Endothelial cell of umbilical vein (primary cell): ENCODE measurements at regions not wholly inside any gene's neighbourhood (a gene's known extent, or its start where the extent isn't known, plus 50 kb on each side); places are given as distances from the start of the nearest gene placed in this dataset.

Experiments
- BruUV-seq: library from RNA; stranded (reverse); fragments of 400-500 nt; replicated peaks from 2 replicates; lab custom pipeline; 2021; lab: Mats Ljungman, UMichigan
- CTCF ChIA-PET: fragments of 300-600, 350-600 bp; sonication (Branson Sonifier 250); formaldehyde crosslinking; loops from one replicate; lab custom pipeline; 2021; ENCODE audit warnings: antibody characterized with exemption, inconsistent platforms; lab: Charles Lee
- POLR2A ChIA-PET: fragments of 300-600, 350-600 bp; sonication (Branson Sonifier 250); formaldehyde crosslinking; loops from one replicate; lab custom pipeline; 2021; ENCODE audit warnings: antibody characterized with exemption, inconsistent platforms; lab: Charles Lee
- DNase-seq: peaks from one replicate; pipeline ENCODE4 v3.0.0-alpha.2; 2011; ENCODE audit warnings: low read depth, low spot score
- FAIRE-seq: peaks from 2 replicates; lab custom pipeline; 2011; peaks lifted over from hg19 to GRCh38; lab: Jason Lieb, UNC
- H2AFZ ChIP-seq: 2 replicates; pipeline ENCODE4 v1.6.0; 2012; ENCODE audit warnings: low read depth, low read length, control low read depth, inconsistent platforms
- H3K27ac ChIP-seq: 2 replicates; pipeline ENCODE4 v1.5.1; 2011; ENCODE audit warnings: low read depth, mild to moderate bottlenecking, control low read depth, low read length, moderate library complexity; ENCODE audit not compliant: insufficient read depth
- H3K27me3 ChIP-seq, 2 experiments: 2 replicates each; pipeline versions ENCODE4 v1.6.0 to v1.6.1; 2011; ENCODE audit warnings: low read length in 2 of 2, mixed read lengths in 1 of 2; ENCODE audit not compliant: control insufficient read depth in 2 of 2, insufficient read depth in 2 of 2
- H3K36me3 ChIP-seq, 2 experiments: 2 replicates in 1 of 2; 3 replicates in 1 of 2; pipeline ENCODE4 v1.5.1; 2011; ENCODE audit warnings: low read length in 2 of 2, mild to moderate bottlenecking in 1 of 2, moderate library complexity in 1 of 2; ENCODE audit not compliant: control insufficient read depth in 2 of 2, insufficient read depth in 2 of 2; ENCODE audit errors: extremely low read depth in 1 of 2
- H3K4me1 ChIP-seq: 3 replicates; pipeline ENCODE4 v1.5.1; 2011; ENCODE audit warnings: mild to moderate bottlenecking, low read length; ENCODE audit not compliant: control insufficient read depth, insufficient read depth; ENCODE audit errors: extremely low read depth
- H3K4me2 ChIP-seq: 2 replicates; pipeline ENCODE4 v1.6.1; 2011; ENCODE audit warnings: low read length, control low read depth, mixed read lengths; ENCODE audit not compliant: insufficient read depth
- H3K4me3 ChIP-seq, 3 experiments: fragments of 200-600 bp in 1 of 3; sonication (generic), shearing (Covaris generic) in 1 of 3; replicated peaks in 1 of 3; 2 replicates each; pipeline ENCODE4 v1.5.1; 2011 to 2016; ENCODE audit warnings: control low read depth in 3 of 3, low read length in 3 of 3, mild to moderate bottlenecking in 2 of 3, inconsistent platforms in 1 of 3, low read depth in 1 of 3, moderate library complexity in 1 of 3; ENCODE audit not compliant: insufficient read depth in 1 of 3
- H3K79me2 ChIP-seq: 2 replicates; pipeline ENCODE4 v1.6.0; 2012; ENCODE audit warnings: low read length, inconsistent platforms; ENCODE audit not compliant: control insufficient read depth, insufficient read depth
- H3K9ac ChIP-seq: replicated peaks from 2 replicates; pipeline ENCODE3; 2011; ENCODE audit warnings: low read length, control low read depth; ENCODE audit not compliant: insufficient read depth; ENCODE audit errors: extremely low read depth
- H3K9me1 ChIP-seq: replicated peaks from 3 replicates; pipeline ENCODE4 v1.6.0; 2011; ENCODE audit warnings: mild to moderate bottlenecking, low read length; ENCODE audit not compliant: control insufficient read depth, insufficient read depth; ENCODE audit errors: extremely low read depth
- H3K9me3 ChIP-seq: replicated peaks from 2 replicates; pipeline ENCODE4 v1.5.1; 2012; ENCODE audit warnings: low read length, inconsistent platforms; ENCODE audit not compliant: control insufficient read depth, insufficient read depth
- H4K20me1 ChIP-seq: replicated peaks from 2 replicates; pipeline ENCODE3; 2011; ENCODE audit warnings: mild to moderate bottlenecking, low read length; ENCODE audit not compliant: control insufficient read depth, insufficient read depth; ENCODE audit errors: extremely low read depth
- EZH2 ChIP-seq: IDR thresholded peaks from 2 replicates; pipeline ENCODE4 v1.6.1; 2012; ENCODE audit warnings: borderline replicate concordance, low read depth, mild to moderate bottlenecking, moderate library complexity, low read length, inconsistent platforms; ENCODE audit not compliant: severe bottlenecking
- FOS ChIP-seq: IDR thresholded peaks from 2 replicates; pipeline ENCODE4 v1.6.1; 2011; ENCODE audit warnings: mild to moderate bottlenecking, low read length, moderate library complexity, borderline replicate concordance; ENCODE audit not compliant: insufficient read depth
- GATA2 ChIP-seq: IDR thresholded peaks from 2 replicates; pipeline ENCODE4 v1.7.0; 2011; ENCODE audit warnings: low read depth, mild to moderate bottlenecking, moderate library complexity, mixed read lengths, low read length; ENCODE audit not compliant: insufficient read length, insufficient read depth
- JUN ChIP-seq: IDR thresholded peaks from 2 replicates; pipeline ENCODE4 v1.6.1; 2011; ENCODE audit warnings: borderline replicate concordance, low read depth; ENCODE audit not compliant: insufficient read length, insufficient read depth
- MYC ChIP-seq: IDR thresholded peaks from one replicate; pipeline ENCODE4 v1.6.1; 2011; ENCODE audit warnings: mild to moderate bottlenecking, low read depth, low read length
- POLR2A ChIP-seq: IDR thresholded peaks from 2 replicates; pipeline ENCODE4 v1.6.1; 2012; ENCODE audit warnings: low read depth, mild to moderate bottlenecking, control low read depth, low read length
- POLR2AphosphoS5 ChIP-seq: IDR thresholded peaks from 2 replicates; pipeline ENCODE4 v1.6.1; 2012; ENCODE audit warnings: low read depth, mild to moderate bottlenecking, control low read depth, low read length, moderate library complexity; ENCODE audit not compliant: insufficient read depth
- dilution Hi-C: fragments of 300-500 bp; cut with MboI; formaldehyde crosslinking; loops from one replicate; pipeline ENCODE4 v1.15.0; 2019; ENCODE audit warnings: low sequenced_read_pairs; ENCODE audit not compliant: extremely low pct_ligation_motif_present
- intact Hi-C: fragments of 100-400 bp; cut with micrococcal nuclease; formaldehyde crosslinking; loops from one replicate; pipeline ENCODE4 v1.10.0; 2022
- TF ChIP-seq, protein P1 (sequence below), 2 donors: IDR thresholded peaks; 1 replicate in 1 of 2; 2 replicates in 1 of 2; pipeline ENCODE4 v1.5.1; 2011; ENCODE audit warnings: low read length in 2 of 2, mild to moderate bottlenecking in 2 of 2, moderate library complexity in 2 of 2, control low read depth in 1 of 2, inconsistent platforms in 1 of 2, low read depth in 1 of 2; ENCODE audit not compliant: insufficient read depth in 1 of 2; ENCODE audit errors: extremely low read depth in 1 of 2
- TF ChIP-seq, protein P2 (sequence below): IDR thresholded peaks from 2 replicates; pipeline ENCODE4 v1.6.1; 2011; ENCODE audit not compliant: insufficient read depth, insufficient read length

DNA sequence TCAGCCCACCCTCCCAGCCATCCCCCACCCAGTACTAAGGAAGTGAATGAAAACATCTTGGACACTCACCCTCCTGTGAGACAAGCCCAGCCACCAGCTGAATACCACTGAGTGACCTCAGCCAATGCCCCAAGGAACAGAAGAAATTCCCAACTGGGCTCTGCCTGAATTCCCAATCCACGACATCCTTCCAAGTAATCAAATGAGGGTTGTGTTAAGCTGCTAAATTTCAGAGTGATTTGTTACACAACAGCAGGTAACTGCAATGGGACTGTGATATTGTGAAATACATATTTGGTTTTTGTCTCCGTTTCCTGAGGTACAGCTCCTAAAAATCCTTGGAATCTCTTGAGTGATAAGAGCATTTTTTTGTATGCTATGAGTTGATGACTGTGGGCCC, 578.7 kb upstream of the CDH11 start:
- POLR2A ChIA-PET, result no interaction called here
- no peak overlapping the region for H3K4me3 ChIP-seq
- no peak overlapping the region for H3K9ac ChIP-seq
- no peaks in the 10 kb centered on the region for H3K36me3 ChIP-seq
- CTCF ChIA-PET, result interaction anchor here (0.9 kb wide), 1 partner anchor 41 kb away, joined by 4 read pairs; no protein-coding TSS in a partner anchor
- dilution Hi-C loops (no loop called here), intact Hi-C loops (no loop called here)
- no peaks in the 10 kb centered on the region for H3K79me2 ChIP-seq
- H3K9me3 ChIP-seq, result no peaks in the 10 kb centered on the region
- no TSS peak for BruUV-seq
- H3K9me1 ChIP-seq, result no peaks in the 10 kb centered on the region
- H3K4me1 ChIP-seq, result no peaks in the 10 kb centered on the region
- no peak overlapping the region for H2AFZ ChIP-seq
- TF ChIP-seq POLR2A, result no peak
- TF ChIP-seq EZH2, result no peak
- no peak for TF ChIP-seq JUN
- TF ChIP-seq MYC, result no peak
- TF ChIP-seq GATA2, result no peak
- TF ChIP-seq POLR2AphosphoS5, result no peak
- TF ChIP-seq, protein P1, sequence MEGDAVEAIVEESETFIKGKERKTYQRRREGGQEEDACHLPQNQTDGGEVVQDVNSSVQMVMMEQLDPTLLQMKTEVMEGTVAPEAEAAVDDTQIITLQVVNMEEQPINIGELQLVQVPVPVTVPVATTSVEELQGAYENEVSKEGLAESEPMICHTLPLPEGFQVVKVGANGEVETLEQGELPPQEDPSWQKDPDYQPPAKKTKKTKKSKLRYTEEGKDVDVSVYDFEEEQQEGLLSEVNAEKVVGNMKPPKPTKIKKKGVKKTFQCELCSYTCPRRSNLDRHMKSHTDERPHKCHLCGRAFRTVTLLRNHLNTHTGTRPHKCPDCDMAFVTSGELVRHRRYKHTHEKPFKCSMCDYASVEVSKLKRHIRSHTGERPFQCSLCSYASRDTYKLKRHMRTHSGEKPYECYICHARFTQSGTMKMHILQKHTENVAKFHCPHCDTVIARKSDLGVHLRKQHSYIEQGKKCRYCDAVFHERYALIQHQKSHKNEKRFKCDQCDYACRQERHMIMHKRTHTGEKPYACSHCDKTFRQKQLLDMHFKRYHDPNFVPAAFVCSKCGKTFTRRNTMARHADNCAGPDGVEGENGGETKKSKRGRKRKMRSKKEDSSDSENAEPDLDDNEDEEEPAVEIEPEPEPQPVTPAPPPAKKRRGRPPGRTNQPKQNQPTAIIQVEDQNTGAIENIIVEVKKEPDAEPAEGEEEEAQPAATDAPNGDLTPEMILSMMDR (IDR thresholded peaks at IDR 0.05; ENCODE audit: extremely low read depth in 1 of 2, insufficient read depth in 1 of 2, low read depth in 1 of 2, low read length in 2 of 2), result no peak
- TF ChIP-seq, protein P2, sequence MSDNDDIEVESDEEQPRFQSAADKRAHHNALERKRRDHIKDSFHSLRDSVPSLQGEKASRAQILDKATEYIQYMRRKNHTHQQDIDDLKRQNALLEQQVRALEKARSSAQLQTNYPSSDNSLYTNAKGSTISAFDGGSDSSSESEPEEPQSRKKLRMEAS, result no peak
- TF ChIP-seq FOS, result no peak
- no peak overlapping the region for H3K4me2 ChIP-seq
- no peaks in the 10 kb centered on the region for H4K20me1 ChIP-seq
- H3K27ac ChIP-seq, result no peak overlapping the region
- FAIRE-seq, result no peak
- H3K27me3 ChIP-seq, result no peaks in the 10 kb centered on the region
- DNase-seq, result no peak
